Right atrium auricular region (tissue), 2 donors: ENCODE measurements at regions not wholly inside any gene's neighbourhood (a gene's known extent, or its start where the extent isn't known, plus 50 kb on each side); places are given as distances from the start of the nearest gene placed in this dataset.
A peak's percentile ranks its signal among the peaks of the same experiment; 100 is the strongest.

Experiments used
- DNase-seq: peaks from one replicate; pipeline ENCODE4 v3.0.0-alpha.2; 2019; ENCODE audit warnings: low spot score
- H3K27ac ChIP-seq, 2 donors: fragments of 200-600 bp; sonication (generic); 1 replicate in 1 of 2; 2 replicates in 1 of 2; pipeline ENCODE4 v1.5.1; 2016 to 2019
- H3K27me3 ChIP-seq, 2 donors: fragments of 200-600 bp; sonication (generic); one replicate each; pipeline versions ENCODE4 v1.5.1 to v1.6.0; 2017 to 2019
- H3K36me3 ChIP-seq: fragments of 200-600 bp; sonication (generic); one replicate; pipeline ENCODE4 v1.5.1; 2016
- H3K4me1 ChIP-seq, 2 donors: fragments of 200-600 bp; sonication (generic); one replicate each; pipeline versions ENCODE4 v1.5.1 to v1.6.0; 2017 to 2019
- H3K4me3 ChIP-seq, 2 donors: fragments of 200-600 bp; sonication (generic); 1 replicate in 1 of 2; 2 replicates in 1 of 2; pipeline ENCODE4 v1.5.1; 2017 to 2019; ENCODE audit warnings: mild to moderate bottlenecking in 1 of 2, moderate library complexity in 1 of 2
- H3K9me3 ChIP-seq, 2 donors: fragments of 200-600 bp; sonication (generic); one replicate each; pipeline ENCODE4 v1.5.1; 2019
- CTCF ChIP-seq, 2 donors: fragments of 200-600 bp; sonication (generic); IDR thresholded peaks; one replicate each; pipeline ENCODE4 v1.5.1; 2019; ENCODE audit warnings: antibody characterized with exemption in 2 of 2

GRCh38 chr2:223537651-223538601 lies 64.2 kb downstream of the SCG2 start:
- Histone ChIP-seq H3K27me3 (no peaks in the 10 kb centered on the region), H3K36me3 (no peaks in the 10 kb centered on the region), H3K27ac (peak overlapping the region; percentile 3 to 54), H3K9me3 (no peaks in the 10 kb centered on the region), H3K4me1 (peaks cover 0 to 23% of the 10 kb centered on the region in 2 donors), H3K4me3 (no peak overlapping the region)
- no peak for DNase-seq
- no peak for TF ChIP-seq CTCF (IDR thresholded peaks at IDR 0.05)

- DNase-seq, result no peak
- no peak overlapping the region for H3K4me3 ChIP-seq
- H3K27ac ChIP-seq, result peak overlapping the region; percentile 3 to 54
Measured at GRCh38 chr2:223538920-223539440, 63.2 kb downstream of the SCG2 start.

GRCh38 chr2:223541546-223541945 lies 60.6 kb downstream of the SCG2 start:
- no peaks in the 10 kb centered on the region for H3K9me3 ChIP-seq
- no peak for TF ChIP-seq CTCF (IDR thresholded peaks at IDR 0.05)
- no peak overlapping the region for H3K4me3 ChIP-seq
- H3K36me3 ChIP-seq, result no peaks in the 10 kb centered on the region
- DNase-seq, result no peak
- peaks cover 0 to 23% of the 10 kb centered on the region in 2 donors for H3K4me1 ChIP-seq
- H3K27ac ChIP-seq, result no peak overlapping the region
- no peaks in the 10 kb centered on the region for H3K27me3 ChIP-seq

More at GRCh38 chr2:223538920-223539440, 63.2 kb downstream of the SCG2 start:
- no peaks in the 10 kb centered on the region for H3K27me3 ChIP-seq
- H3K4me1 ChIP-seq, result peaks cover 0 to 23% of the 10 kb centered on the region in 2 donors
- no peak for TF ChIP-seq CTCF (IDR thresholded peaks at IDR 0.05)
- no peaks in the 10 kb centered on the region for H3K36me3 ChIP-seq
- no peaks in the 10 kb centered on the region for H3K9me3 ChIP-seq

GRCh38 chr2:223542501-223542900 lies 59.7 kb downstream of the SCG2 start:
- DNase-seq, result no peak
- no peaks in the 10 kb centered on the region for H3K27me3 ChIP-seq
- H3K9me3 ChIP-seq, result no peaks in the 10 kb centered on the region
- TF ChIP-seq CTCF (IDR thresholded peaks at IDR 0.05), result no peak
- peaks cover 0 to 20% of the 10 kb centered on the region in 2 donors for H3K4me1 ChIP-seq
- H3K27ac ChIP-seq, result no peak overlapping the region
- no peaks in the 10 kb centered on the region for H3K36me3 ChIP-seq
- no peak overlapping the region for H3K4me3 ChIP-seq

GRCh38 chr2:223545406-223545805 lies 56.8 kb downstream of the SCG2 start:
- no peak for TF ChIP-seq CTCF (IDR thresholded peaks at IDR 0.05)
- no peak for DNase-seq
- H3K9me3 ChIP-seq, result no peaks in the 10 kb centered on the region
- H3K27me3 ChIP-seq, result no peaks in the 10 kb centered on the region
- H3K4me1 ChIP-seq, result no peaks in the 10 kb centered on the region
- no peaks in the 10 kb centered on the region for H3K36me3 ChIP-seq
- no peak overlapping the region for H3K27ac ChIP-seq
- no peak overlapping the region for H3K4me3 ChIP-seq
